ENCODE measurements at regions not wholly inside any gene's neighbourhood (a gene's known extent, or its start where the extent isn't known, plus 50 kb on each side); places are given as distances from the start of the nearest gene placed in this dataset.
"Not testable (repeated sequence)": the region's sequence is repeated elsewhere in the genome, so short reads cannot be mapped to it uniquely, and the experiment has no call there.

GRCh38 chr6:16039892-16040627, 88.8 kb upstream of the MYLIP start:
- not testable (repeated sequence) for DNase-seq

- no peak for DNase-seq
These were observed 89.9 kb upstream of the MYLIP start for GRCh38 chr6:16038938-16039337.

- no peak for DNase-seq
These were observed 93.3 kb upstream of the MYLIP start for GRCh38 chr6:16035488-16036080.

- no peak for DNase-seq
These were observed 95.7 kb upstream of the MYLIP start for GRCh38 chr6:16033214-16033613.

- no peak for DNase-seq
These were observed 97.5 kb upstream of the MYLIP start for GRCh38 chr6:16031278-16031981.

GRCh38 chr6:16028966-16029365, 99.9 kb upstream of the MYLIP start:
- DNase-seq = no peak

- no peak for DNase-seq
These were observed 108.6 kb upstream of the MYLIP start for GRCh38 chr6:16020259-16020658.

GRCh38 chr6:16019462-16019861, 109.4 kb upstream of the MYLIP start:
- no peak for DNase-seq

GRCh38 chr6:16018626-16019025, 110.3 kb upstream of the MYLIP start:
- no peak for DNase-seq

- DNase-seq = not testable (repeated sequence)
These were observed 114.6 kb upstream of the MYLIP start for GRCh38 chr6:16014325-16014724.

GRCh38 chr6:16007146-16007545, 121.7 kb upstream of the MYLIP start:
- no peak for DNase-seq

- no peak for DNase-seq
These were observed 122.2 kb upstream of the MYLIP start for GRCh38 chr6:16006681-16007080.

- DNase-seq = no peak
These were observed 123.8 kb upstream of the MYLIP start for GRCh38 chr6:16004934-16005679.

GRCh38 chr6:16003197-16003491, 125.7 kb upstream of the MYLIP start:
- DNase-seq = no peak

- no peak for DNase-seq
These were observed 126.3 kb upstream of the MYLIP start for GRCh38 chr6:16002332-16003196.

GRCh38 chr6:16001158-16001557, 127.7 kb upstream of the MYLIP start:
- DNase-seq = no peak

GRCh38 chr6:15999201-15999600, 129.7 kb upstream of the MYLIP start:
- no peak for DNase-seq

- DNase-seq = no peak
These were observed 131.1 kb upstream of the MYLIP start for GRCh38 chr6:15997586-15998388.

GRCh38 chr6:15996030-15996429, 132.9 kb upstream of the MYLIP start:
- DNase-seq = no peak

GRCh38 chr6:15995493-15995892, 133.4 kb upstream of the MYLIP start:
- no peak for DNase-seq

- DNase-seq = no peak
These were observed 133.9 kb upstream of the MYLIP start for GRCh38 chr6:15994814-15995459.
